ENCODE measurements at regions not wholly inside any gene's neighbourhood (a gene's known extent, or its start where the extent isn't known, plus 50 kb on each side); places are given as distances from the start of the nearest gene placed in this dataset.
"Not testable (repeated sequence)": the region's sequence is repeated elsewhere in the genome, so short reads cannot be mapped to it uniquely, and the experiment has no call there.

DNA sequence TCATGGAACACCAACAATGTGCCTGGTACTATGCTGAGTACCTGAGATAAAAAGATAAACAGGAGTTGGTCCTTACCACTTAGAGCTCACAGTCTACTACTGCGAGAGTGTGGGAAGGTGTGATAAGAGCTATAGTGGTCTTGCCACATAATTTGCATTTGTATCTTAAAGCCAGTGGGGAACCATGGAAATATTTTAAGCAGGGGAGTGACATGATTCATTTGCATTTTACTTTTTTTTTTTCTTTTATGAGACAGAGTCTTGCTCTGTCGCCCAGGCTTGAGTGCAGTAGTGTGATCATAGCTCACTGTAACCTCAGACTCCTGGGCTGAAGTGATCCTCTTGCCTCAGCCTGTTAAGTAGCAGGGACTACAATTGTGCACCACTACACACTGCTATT lies 54.2 kb upstream of the FAM72C start:
- not testable (repeated sequence) for DNase-seq

- DNase-seq, result not testable (repeated sequence)
These were observed 50.1 kb upstream of the FAM72C start for GRCh38 chr1:144021690-144022384.
